Fibroblast of pulmonary artery (primary cell): ENCODE measurements at regions not wholly inside any gene's neighbourhood (a gene's known extent, or its start where the extent isn't known, plus 50 kb on each side); places are given as distances from the start of the nearest gene placed in this dataset.

Experiments
- DNase-seq: peaks from one replicate; pipeline ENCODE4 v3.0.0-alpha.2; 2010; ENCODE audit warnings: low read depth
- H3K4me3 ChIP-seq: replicated peaks from 2 replicates; pipeline ENCODE4 v1.5.1; 2011; ENCODE audit warnings: low read depth, mild to moderate bottlenecking, control low read depth, low read length, moderate library complexity
- TF ChIP-seq, protein P1 (sequence below): IDR thresholded peaks from 2 replicates; pipeline ENCODE4 v1.5.1; 2011; ENCODE audit warnings: mild to moderate bottlenecking, control low read depth, low read length, inconsistent platforms; ENCODE audit errors: missing control alignments

GRCh38 chr2:235157746-235158482 is 206.1 kb downstream of the SH3BP4 start:
- H3K4me3 ChIP-seq, result no peak overlapping the region
- TF ChIP-seq, protein P1, sequence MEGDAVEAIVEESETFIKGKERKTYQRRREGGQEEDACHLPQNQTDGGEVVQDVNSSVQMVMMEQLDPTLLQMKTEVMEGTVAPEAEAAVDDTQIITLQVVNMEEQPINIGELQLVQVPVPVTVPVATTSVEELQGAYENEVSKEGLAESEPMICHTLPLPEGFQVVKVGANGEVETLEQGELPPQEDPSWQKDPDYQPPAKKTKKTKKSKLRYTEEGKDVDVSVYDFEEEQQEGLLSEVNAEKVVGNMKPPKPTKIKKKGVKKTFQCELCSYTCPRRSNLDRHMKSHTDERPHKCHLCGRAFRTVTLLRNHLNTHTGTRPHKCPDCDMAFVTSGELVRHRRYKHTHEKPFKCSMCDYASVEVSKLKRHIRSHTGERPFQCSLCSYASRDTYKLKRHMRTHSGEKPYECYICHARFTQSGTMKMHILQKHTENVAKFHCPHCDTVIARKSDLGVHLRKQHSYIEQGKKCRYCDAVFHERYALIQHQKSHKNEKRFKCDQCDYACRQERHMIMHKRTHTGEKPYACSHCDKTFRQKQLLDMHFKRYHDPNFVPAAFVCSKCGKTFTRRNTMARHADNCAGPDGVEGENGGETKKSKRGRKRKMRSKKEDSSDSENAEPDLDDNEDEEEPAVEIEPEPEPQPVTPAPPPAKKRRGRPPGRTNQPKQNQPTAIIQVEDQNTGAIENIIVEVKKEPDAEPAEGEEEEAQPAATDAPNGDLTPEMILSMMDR, result no peak
- DNase-seq, result no peak

DNA sequence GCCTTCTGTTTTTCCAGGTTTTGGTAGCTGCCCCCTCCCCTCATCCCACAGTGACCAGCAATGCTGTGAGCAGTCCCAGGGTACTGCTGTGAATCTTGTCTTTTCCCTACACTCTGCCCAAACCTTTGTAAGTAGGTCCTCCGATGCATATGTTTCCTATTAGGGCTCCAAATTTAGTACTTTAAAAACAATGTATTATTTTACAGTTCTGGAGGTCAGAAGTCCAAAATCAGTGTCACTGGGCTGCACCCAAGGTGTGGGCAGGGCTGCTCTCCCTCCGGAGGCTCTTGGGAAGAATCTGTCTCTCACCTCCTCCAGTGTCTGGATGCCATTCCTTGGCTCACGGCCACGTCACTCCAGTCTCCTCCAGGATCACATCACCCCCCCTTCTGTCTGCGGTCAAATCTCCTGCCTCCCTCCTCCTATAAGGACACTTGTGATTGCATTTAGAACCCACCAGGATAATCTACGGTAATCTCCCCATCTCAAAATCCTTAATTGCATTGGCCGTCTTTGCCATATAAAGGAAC is 208.5 kb downstream of the SH3BP4 start:
- DNase-seq, result no peak
- no peak overlapping the region for H3K4me3 ChIP-seq
- TF ChIP-seq, protein P1, result no peak

GRCh38 chr2:235161565-235161964 is 209.7 kb downstream of the SH3BP4 start:
- DNase-seq, result no peak
- TF ChIP-seq, protein P1, result no peak
- H3K4me3 ChIP-seq, result no peak overlapping the region

- TF ChIP-seq, protein P1, result no peak
- peak; percentile 17 for DNase-seq
- no peak overlapping the region for H3K4me3 ChIP-seq
These were observed 210.4 kb downstream of the SH3BP4 start for GRCh38 chr2:235162082-235162836.

DNA sequence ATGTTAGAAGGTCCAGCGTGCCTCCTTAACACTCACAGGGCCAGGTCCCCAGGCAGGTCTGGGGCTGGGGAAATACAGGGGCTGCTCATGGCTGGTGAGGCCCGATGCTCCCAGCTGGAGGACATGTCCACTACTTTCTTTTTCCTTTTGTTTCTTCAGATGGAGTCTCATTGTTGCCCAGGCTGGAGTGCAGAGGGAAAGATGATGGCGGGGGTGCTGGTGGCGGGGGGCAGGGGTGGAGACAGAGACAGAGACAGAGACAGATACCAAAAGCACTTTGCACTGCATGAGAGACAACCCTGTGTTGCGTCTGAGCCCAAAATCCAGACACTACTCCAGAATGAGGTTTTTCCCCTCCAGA is 211.0 kb downstream of the SH3BP4 start:
- DNase-seq, result no peak
- TF ChIP-seq, protein P1, result no peak
- H3K4me3 ChIP-seq, result no peak overlapping the region

DNA sequence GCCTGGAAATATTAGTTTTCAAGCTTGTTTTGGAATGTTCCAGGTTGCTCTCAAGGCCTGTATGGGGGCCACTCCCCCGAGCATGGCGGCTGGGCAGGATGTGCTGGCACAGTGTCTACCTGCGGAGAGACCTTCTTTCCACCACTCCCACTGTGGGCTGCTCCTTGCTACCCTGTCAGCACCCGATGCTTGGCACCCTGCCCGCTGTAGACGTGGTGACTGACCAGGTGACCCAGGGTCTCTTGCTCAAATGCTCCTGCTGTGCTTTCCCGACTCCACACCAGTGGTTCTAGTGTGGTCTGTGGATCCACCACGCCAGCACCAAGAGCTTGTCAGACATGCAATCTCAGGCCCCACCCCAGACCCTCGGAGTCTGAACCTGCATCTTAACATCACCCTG is 213.3 kb downstream of the SH3BP4 start:
- no peak for DNase-seq

More for the DNA sequence above, 213.3 kb downstream of the SH3BP4 start:
- TF ChIP-seq, protein P1, result no peak
- no peak overlapping the region for H3K4me3 ChIP-seq
